HepG2 (cell line): ENCODE measurements at regions not wholly inside any gene's neighbourhood (a gene's known extent, or its start where the extent isn't known, plus 50 kb on each side); places are given as distances from the start of the nearest gene placed in this dataset.

Source experiments
- ATAC-seq: fragments of 200-7000 bp; cut with Tn5 transposase; 3 replicates; pipeline ENCODE4 v1.9.1; 2020; ENCODE audit warnings: mild to moderate bottlenecking, moderate library complexity
- BruUV-seq: library from RNA; stranded (reverse); fragments of 400-500 nt; replicated peaks from 2 replicates; lab custom pipeline; 2021; lab: Mats Ljungman, UMichigan
- CTCF ChIA-PET: fragments of 300-600 bp; formaldehyde crosslinking; extraction: SDS; loops from one replicate; lab custom pipeline; 2021; ENCODE audit warnings: low total read pairs, inconsistent platforms, low intra/inter-chr PET ratio; lab: Yijun Ruan, JAX
- POLR2A ChIA-PET: fragments of 350-600 bp; sonication (Branson Sonifier 250); formaldehyde crosslinking; loops from one replicate; lab custom pipeline; 2020; ENCODE audit warnings: antibody characterized with exemption, inconsistent platforms; lab: Yijun Ruan, JAX
- DNase-seq: peaks from one replicate; pipeline ENCODE4 v3.0.0-alpha.2; 2015; ENCODE audit warnings: low spot score
- FAIRE-seq: peaks from 3 replicates; lab custom pipeline; 2011; peaks lifted over from hg19 to GRCh38; lab: Jason Lieb, UNC
- H2AFZ ChIP-seq: one replicate; pipeline ENCODE4 v1.6.1; 2011; ENCODE audit warnings: low read length, inconsistent platforms
- H3K27ac ChIP-seq: fragments of 300-600 bp; 3 replicates; pipeline ENCODE4 v1.8.0; 2011; ENCODE audit warnings: mixed run types, mild to moderate bottlenecking, mixed read lengths, low read length, inconsistent platforms; ENCODE audit not compliant: insufficient read depth; ENCODE audit errors: extremely low read length
- H3K27me3 ChIP-seq, 2 experiments: fragments of 200-600 bp in 1 of 2; 2 replicates in 1 of 2; 3 replicates in 1 of 2; pipeline versions ENCODE4 v1.6.0 to v1.8.0; 2011; ENCODE audit warnings: low read length in 2 of 2, mild to moderate bottlenecking in 2 of 2, moderate library complexity in 2 of 2, inconsistent platforms in 1 of 2; ENCODE audit not compliant: insufficient read depth in 2 of 2, control insufficient read depth in 1 of 2
- H3K36me3 ChIP-seq, 2 experiments: fragments of 200-600 bp in 1 of 2; replicated peaks in 1 of 2; 2 replicates in 1 of 2; 3 replicates in 1 of 2; pipeline versions ENCODE4 v1.5.1 to v1.8.0; 2011; ENCODE audit warnings: low read length in 2 of 2, inconsistent platforms in 1 of 2; ENCODE audit not compliant: insufficient read depth in 2 of 2, control insufficient read depth in 1 of 2
- H3K4me1 ChIP-seq: 2 replicates; pipeline ENCODE4 v1.5.1; 2012; ENCODE audit warnings: low read length, inconsistent platforms; ENCODE audit not compliant: insufficient read depth
- H3K4me2 ChIP-seq: 2 replicates; pipeline ENCODE4 v1.6.0; 2011; ENCODE audit warnings: low read depth, low read length, inconsistent platforms
- H3K4me3 ChIP-seq, 3 experiments: fragments of 200-600 bp in 1 of 3; sonication (generic), shearing (Covaris generic) in 1 of 3; replicated peaks in 1 of 3; 2 replicates each; pipeline ENCODE4 v1.5.1; 2011 to 2016; ENCODE audit warnings: low read length in 3 of 3, inconsistent platforms in 2 of 3, low read depth in 2 of 3, mild to moderate bottlenecking in 2 of 3, control low read depth in 1 of 3, mixed read lengths in 1 of 3; ENCODE audit not compliant: insufficient read depth in 1 of 3
- H3K79me2 ChIP-seq: one replicate; pipeline ENCODE4 v1.6.1; 2011; ENCODE audit warnings: low read length, inconsistent platforms; ENCODE audit not compliant: insufficient read depth
- H3K9ac ChIP-seq: 2 replicates; pipeline ENCODE4 v1.6.0; 2011; ENCODE audit warnings: mild to moderate bottlenecking, low read depth, low read length, inconsistent platforms; ENCODE audit not compliant: insufficient read depth
- H3K9me3 ChIP-seq: 2 replicates; pipeline ENCODE4 v1.5.1; 2012; ENCODE audit warnings: mild to moderate bottlenecking, low read length
- H4K20me1 ChIP-seq: 2 replicates; pipeline ENCODE4 v1.6.0; 2011; ENCODE audit warnings: inconsistent platforms, mild to moderate bottlenecking, low read length, moderate library complexity; ENCODE audit not compliant: insufficient read depth
- BORCS8-MEF2B ChIP-seq: sonication (generic); formaldehyde crosslinking; IDR thresholded peaks from 2 replicates; pipeline ENCODE4 v1.8.0; 2022; ENCODE audit warnings: mild to moderate bottlenecking, missing genetic modification reagents
- CHD2 ChIP-seq: IDR thresholded peaks from 2 replicates; pipeline ENCODE4 v1.6.1; 2011; ENCODE audit warnings: low read depth, low read length, improper control_type of control experiment
- ELF3 ChIP-seq: IDR thresholded peaks from 2 replicates; pipeline ENCODE4 v1.6.1; 2016; ENCODE audit warnings: missing genetic modification reagents, missing compliant biosample characterization
- ZNF317 ChIP-seq: sonication (generic); formaldehyde crosslinking; IDR thresholded peaks from 2 replicates; pipeline ENCODE4 v1.5.0; 2020; ENCODE audit warnings: mild to moderate bottlenecking, missing genetic modification reagents
- ZSCAN29 ChIP-seq: sonication (generic); formaldehyde crosslinking; conservative IDR thresholded peaks from 2 replicates; pipeline ENCODE4 v1.4.0; 2020; ENCODE audit warnings: mild to moderate bottlenecking, missing genetic modification reagents
- WGBS: methylation state at CpG from one replicate; pipeline ENCODE4 v1.1.6; 2017; ENCODE audit warnings: low lambda C conversion rate; 5-methylcytosine and 5-hydroxymethylcytosine counted together
- in situ Hi-C: cut with HindIII; loops from 2 replicates; pipeline ENCODE4 v1.10.0; 2017; ENCODE audit warnings: low pct_unique_long_range_greater_than_20kb; ENCODE audit not compliant: extremely low pct_ligation_motif_present
- intact Hi-C: fragments of 100-400 bp; cut with micrococcal nuclease; formaldehyde crosslinking; loops from one replicate; pipeline ENCODE4 v1.10.0; 2022; ENCODE audit not compliant: unreplicated experiment
- TF ChIP-seq, protein P1 (sequence below): sonication (generic); formaldehyde crosslinking; IDR thresholded peaks from 2 replicates; pipeline ENCODE4 v1.4.0; 2020; ENCODE audit warnings: missing genetic modification reagents, borderline replicate concordance

DNA sequence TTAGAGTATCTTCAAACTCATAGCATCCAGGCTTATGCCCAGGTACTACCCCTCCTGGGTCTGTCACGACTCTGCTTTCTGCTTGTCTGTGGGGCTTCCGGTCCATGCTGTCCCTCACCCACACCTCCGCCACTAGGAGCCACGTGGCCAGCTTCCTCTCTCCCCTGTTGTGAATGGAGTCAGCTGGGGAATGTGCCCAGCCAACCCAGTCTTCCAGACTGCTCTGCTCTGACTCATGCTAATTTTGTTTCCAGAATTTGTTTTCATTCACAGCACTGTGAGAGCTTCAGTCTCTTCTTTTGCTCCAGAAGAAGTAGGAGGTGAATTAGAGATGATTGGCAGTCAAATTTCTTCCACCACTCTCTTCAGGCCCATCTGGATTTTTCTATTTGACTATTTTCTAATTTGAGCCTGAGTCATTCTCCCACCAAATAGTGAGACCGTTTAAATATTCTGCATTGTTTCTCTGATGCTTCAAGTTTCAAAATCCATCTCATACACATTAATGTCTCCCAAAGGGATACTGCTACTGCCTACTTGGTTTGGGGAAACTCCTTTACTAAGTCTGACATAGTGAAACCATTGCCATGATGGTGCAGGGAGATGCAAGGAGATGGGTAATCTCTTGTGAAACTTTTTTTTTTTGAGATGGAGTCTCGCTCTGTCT lies 424.1 kb upstream of the KIF2A start:
- TF ChIP-seq ZNF317 (CRISPR knock-in tag) (no peak), CHD2 (no peak), BORCS8-MEF2B (CRISPR knock-in tag) (no peak), ZSCAN29 (no peak), ELF3 (CRISPR knock-in tag) (no peak)
- TF ChIP-seq, protein P1, sequence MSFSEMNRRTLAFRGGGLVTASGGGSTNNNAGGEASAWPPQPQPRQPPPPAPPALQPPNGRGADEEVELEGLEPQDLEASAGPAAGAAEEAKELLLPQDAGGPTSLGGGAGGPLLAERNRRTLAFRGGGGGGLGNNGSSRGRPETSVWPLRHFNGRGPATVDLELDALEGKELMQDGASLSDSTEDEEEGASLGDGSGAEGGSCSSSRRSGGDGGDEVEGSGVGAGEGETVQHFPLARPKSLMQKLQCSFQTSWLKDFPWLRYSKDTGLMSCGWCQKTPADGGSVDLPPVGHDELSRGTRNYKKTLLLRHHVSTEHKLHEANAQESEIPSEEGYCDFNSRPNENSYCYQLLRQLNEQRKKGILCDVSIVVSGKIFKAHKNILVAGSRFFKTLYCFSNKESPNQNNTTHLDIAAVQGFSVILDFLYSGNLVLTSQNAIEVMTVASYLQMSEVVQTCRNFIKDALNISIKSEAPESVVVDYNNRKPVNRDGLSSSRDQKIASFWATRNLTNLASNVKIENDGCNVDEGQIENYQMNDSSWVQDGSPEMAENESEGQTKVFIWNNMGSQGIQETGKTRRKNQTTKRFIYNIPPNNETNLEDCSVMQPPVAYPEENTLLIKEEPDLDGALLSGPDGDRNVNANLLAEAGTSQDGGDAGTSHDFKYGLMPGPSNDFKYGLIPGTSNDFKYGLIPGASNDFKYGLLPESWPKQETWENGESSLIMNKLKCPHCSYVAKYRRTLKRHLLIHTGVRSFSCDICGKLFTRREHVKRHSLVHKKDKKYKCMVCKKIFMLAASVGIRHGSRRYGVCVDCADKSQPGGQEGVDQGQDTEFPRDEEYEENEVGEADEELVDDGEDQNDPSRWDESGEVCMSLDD (CRISPR knock-in tag) = no peak
- H3K27ac ChIP-seq = no peak overlapping the region
- BruUV-seq = no TSS peak
- ChIA-PET CTCF (no interaction called here), POLR2A (no interaction called here)
- no peak overlapping the region for H3K4me2 ChIP-seq
- no peak overlapping the region for H3K9ac ChIP-seq
- H3K79me2 ChIP-seq = no peaks in the 10 kb centered on the region
- 0 out of 2 replicates have a peak, but pooled peaks cover 2% of the 10 kb centered on the region for H4K20me1 ChIP-seq
- 31% methylated on average over 6 of the region's 6 CpGs for WGBS
- no peak for FAIRE-seq
- no peaks in the 10 kb centered on the region for H3K9me3 ChIP-seq
- in situ Hi-C loops = no loop called here
- no peak overlapping the region for H2AFZ ChIP-seq
- no peak for ATAC-seq
- no peaks in the 10 kb centered on the region for H3K4me1 ChIP-seq
- H3K4me3 ChIP-seq = no peak overlapping the region
- DNase-seq = no peak
- no peaks in the 10 kb centered on the region for H3K27me3 ChIP-seq
- H3K36me3 ChIP-seq = no peaks in the 10 kb centered on the region
- intact Hi-C loops = no loop called here
